Lower lobe of right lung (tissue), 2 donors: ENCODE measurements at regions not wholly inside any gene's neighbourhood (a gene's known extent, or its start where the extent isn't known, plus 50 kb on each side); places are given as distances from the start of the nearest gene placed in this dataset.

Source experiments
- ATAC-seq, 2 donors: fragments of 200-7000 bp; cut with Tn5 transposase; one replicate each; pipeline ENCODE4 v1.9.1; 2020 to 2022; ENCODE audit warnings: mild to moderate bottlenecking in 2 of 2, moderate library complexity in 2 of 2
- DNase-seq: peaks from one replicate; pipeline ENCODE4 v3.0.0-alpha.2; 2020
- H3K27ac ChIP-seq: fragments of 200-600 bp; one replicate; pipeline ENCODE4 v1.8.0; 2022
- H3K27me3 ChIP-seq: fragments of 200-600 bp; one replicate; pipeline ENCODE4 v1.8.0; 2022; ENCODE audit warnings: low read depth
- H3K36me3 ChIP-seq: fragments of 200-600 bp; one replicate; pipeline ENCODE4 v1.8.0; 2022; ENCODE audit warnings: mild to moderate bottlenecking
- H3K4me1 ChIP-seq: fragments of 200-600 bp; one replicate; pipeline ENCODE4 v1.8.0; 2022
- H3K4me3 ChIP-seq: fragments of 200-600 bp; one replicate; pipeline ENCODE4 v1.8.0; 2022; ENCODE audit warnings: mild to moderate bottlenecking
- H3K9me3 ChIP-seq: fragments of 200-600 bp; one replicate; pipeline ENCODE4 v1.8.0; 2022
- CTCF ChIP-seq: fragments of 200-600 bp; IDR thresholded peaks from one replicate; pipeline ENCODE4 v1.8.0; 2022; ENCODE audit warnings: antibody characterized with exemption, mild to moderate bottlenecking
- intact Hi-C: fragments of 100-400 bp; cut with DNase I; formaldehyde crosslinking; loops from one replicate; pipeline ENCODE4 v1.11.0; 2022
- donor health status: DM: no; HTN: yes; CAD: no; lungs with severe emphysema.

GRCh38 chr2:64853306-64853705, 135.9 kb upstream of the SLC1A4 start:
- no peaks in the 10 kb centered on the region for H3K27me3 ChIP-seq
- TF ChIP-seq CTCF: no peak
- no peak for ATAC-seq
- H3K4me3 ChIP-seq: no peak overlapping the region
- intact Hi-C loops: no loop called here
- no peaks in the 10 kb centered on the region for H3K9me3 ChIP-seq
- no peaks in the 10 kb centered on the region for H3K36me3 ChIP-seq
- H3K27ac ChIP-seq: peak overlapping the region; percentile 62
- DNase-seq: no peak
- H3K4me1 ChIP-seq: peaks cover 57% of the 10 kb centered on the region

- ATAC-seq (peak; percentile 17 to 46), DNase-seq (no peak)
- Histone ChIP-seq H3K4me1 (peaks cover 62% of the 10 kb centered on the region), H3K27me3 (no peaks in the 10 kb centered on the region), H3K27ac (peak overlapping the region; percentile 62), H3K9me3 (no peaks in the 10 kb centered on the region), H3K36me3 (no peaks in the 10 kb centered on the region), H3K4me3 (no peak overlapping the region)
- intact Hi-C loops: no loop called here
- no peak for TF ChIP-seq CTCF
These were observed 135.3 kb upstream of the SLC1A4 start for GRCh38 chr2:64853894-64854293.

- DNase-seq (no peak), ATAC-seq (peak; percentile 11 to 32)
- Histone ChIP-seq H3K27ac (peak overlapping the region; percentile 36), H3K4me3 (no peak overlapping the region), H3K36me3 (no peaks in the 10 kb centered on the region), H3K4me1 (peaks cover 70% of the 10 kb centered on the region), H3K27me3 (no peaks in the 10 kb centered on the region), H3K9me3 (no peaks in the 10 kb centered on the region)
- intact Hi-C loops: no loop called here
- no peak for TF ChIP-seq CTCF
These were observed 134.4 kb upstream of the SLC1A4 start for GRCh38 chr2:64854773-64855237.

- H3K4me1 ChIP-seq: peaks cover 57% of the 10 kb centered on the region
- TF ChIP-seq CTCF: no peak
- H3K36me3 ChIP-seq: no peaks in the 10 kb centered on the region
- intact Hi-C loops: no loop called here
- peak overlapping the region; percentile 97 for H3K27ac ChIP-seq
- H3K27me3 ChIP-seq: no peaks in the 10 kb centered on the region
- ATAC-seq: no peak
- H3K9me3 ChIP-seq: no peaks in the 10 kb centered on the region
- DNase-seq: no peak
- H3K4me3 ChIP-seq: no peak overlapping the region
These were observed 131.4 kb upstream of the SLC1A4 start for GRCh38 chr2:64857581-64858471.

GRCh38 chr2:64858541-64859311, 130.5 kb upstream of the SLC1A4 start:
- H3K4me3 ChIP-seq: peak overlapping the region; percentile 51
- ATAC-seq: peak in 1 of 2 donors; percentile 0

More at GRCh38 chr2:64858541-64859311, 130.5 kb upstream of the SLC1A4 start:
- intact Hi-C loops: no loop called here
- peaks cover 51% of the 10 kb centered on the region for H3K4me1 ChIP-seq
- no peaks in the 10 kb centered on the region for H3K36me3 ChIP-seq
- H3K27me3 ChIP-seq: no peaks in the 10 kb centered on the region
- H3K9me3 ChIP-seq: no peaks in the 10 kb centered on the region
- DNase-seq: no peak
- no peak for TF ChIP-seq CTCF
- peak overlapping the region; percentile 97 for H3K27ac ChIP-seq
